HG03045 (cell line): ENCODE measurements at regions not wholly inside any gene's neighbourhood (a gene's known extent, or its start where the extent isn't known, plus 50 kb on each side); places are given as distances from the start of the nearest gene placed in this dataset.
"Not testable (repeated sequence)": the region's sequence is repeated elsewhere in the genome, so short reads cannot be mapped to it uniquely, and the experiment has no call there.

Source experiments
- ATAC-seq: cut with Tn5 transposase; IDR thresholded peaks from one replicate; pipeline ENCODE4 v1.9.1; 2021; ENCODE audit warnings: mild to moderate bottlenecking, moderate library complexity; ENCODE audit not compliant: unreplicated experiment

GRCh38 chr4:57729775-57730570 lies 619.8 kb upstream of the IGFBP7 start:
- ATAC-seq = not testable (repeated sequence)

GRCh38 chr4:57726154-57726553 lies 616.0 kb upstream of the IGFBP7 start:
- ATAC-seq = no peak

GRCh38 chr4:57719456-57719855 lies 609.3 kb upstream of the IGFBP7 start:
- ATAC-seq = no peak

- ATAC-seq = not testable (repeated sequence)
Measured at GRCh38 chr4:57714313-57714712, 604.1 kb upstream of the IGFBP7 start.

GRCh38 chr4:57710053-57710452 lies 599.9 kb upstream of the IGFBP7 start:
- ATAC-seq = no peak

GRCh38 chr4:57691370-57691769 lies 581.2 kb upstream of the IGFBP7 start:
- ATAC-seq = no peak

GRCh38 chr4:57689693-57690205 lies 579.6 kb upstream of the IGFBP7 start:
- no peak for ATAC-seq

GRCh38 chr4:57682275-57682674 lies 572.1 kb upstream of the IGFBP7 start:
- ATAC-seq = no peak

GRCh38 chr4:57679969-57680368 lies 569.8 kb upstream of the IGFBP7 start:
- no peak for ATAC-seq

- no peak for ATAC-seq
Measured at GRCh38 chr4:57676394-57676793, 566.2 kb upstream of the IGFBP7 start.

- ATAC-seq = no peak
Measured at GRCh38 chr4:57672846-57673433, 562.8 kb upstream of the IGFBP7 start.

GRCh38 chr4:57668621-57669020 lies 558.4 kb upstream of the IGFBP7 start:
- no peak for ATAC-seq

- no peak for ATAC-seq
Measured at GRCh38 chr4:57665806-57666205, 555.6 kb upstream of the IGFBP7 start.

- no peak for ATAC-seq
Measured at GRCh38 chr4:57661517-57662090, 551.4 kb upstream of the IGFBP7 start.

GRCh38 chr4:57658673-57659072 lies 548.5 kb upstream of the IGFBP7 start:
- ATAC-seq = no peak

GRCh38 chr4:57658188-57658587 lies 548.0 kb upstream of the IGFBP7 start:
- ATAC-seq = no peak

GRCh38 chr4:57655342-57655741 lies 545.2 kb upstream of the IGFBP7 start:
- no peak for ATAC-seq

- ATAC-seq = no peak
Measured at GRCh38 chr4:57652779-57653178, 542.6 kb upstream of the IGFBP7 start.

GRCh38 chr4:57640391-57641100 lies 530.4 kb upstream of the IGFBP7 start:
- no peak for ATAC-seq

- ATAC-seq = no peak
Measured at GRCh38 chr4:57639561-57640382, 529.6 kb upstream of the IGFBP7 start.

GRCh38 chr4:57635910-57636309 lies 525.7 kb upstream of the IGFBP7 start:
- no peak for ATAC-seq
